K562 (cell line): ENCODE measurements at regions not wholly inside any gene's neighbourhood (a gene's known extent, or its start where the extent isn't known, plus 50 kb on each side); places are given as distances from the start of the nearest gene placed in this dataset.

Experiments used
- ATAC-seq: fragments of 200-7000 bp; cut with Tn5 transposase; 3 replicates; pipeline ENCODE4 v1.9.1; 2020; ENCODE audit warnings: moderate library complexity
- BruUV-seq: library from RNA; stranded (reverse); fragments of 400-500 nt; replicated peaks from 2 replicates; lab custom pipeline; 2021; lab: Mats Ljungman, UMichigan
- CTCF ChIA-PET: fragments of 300-600 bp; formaldehyde crosslinking; extraction: SDS; loops from one replicate; lab custom pipeline; 2021; ENCODE audit warnings: low intra/inter-chr PET ratio; lab: Yijun Ruan, JAX
- POLR2A ChIA-PET: fragments of 300-600, 350-650 bp; sonication (Branson Sonifier 250); formaldehyde crosslinking; extraction: SDS; loops from one replicate; lab custom pipeline; 2021; ENCODE audit warnings: antibody characterized with exemption, inconsistent platforms; lab: Yijun Ruan, JAX
- DNase-seq, 4 experiments: peaks; one replicate each; pipeline versions ENCODE4 v3.0.0 to v3.0.0-alpha.2; 2011 to 2018; ENCODE audit warnings: low spot score in 3 of 4, mixed read lengths in 3 of 4; ENCODE audit errors: extremely low read depth in 1 of 4
- FAIRE-seq: peaks from 2 replicates; lab custom pipeline; 2011; peaks lifted over from hg19 to GRCh38; lab: Jason Lieb, UNC
- H2AFZ ChIP-seq: 2 replicates; pipeline ENCODE4 v1.6.0; 2011; ENCODE audit warnings: low read depth, low read length, control low read depth, inconsistent platforms
- H3K27ac ChIP-seq: fragments of 200-600 bp; 3 replicates; pipeline ENCODE4 v1.8.0; 2011; ENCODE audit warnings: low read depth, mild to moderate bottlenecking, control low read depth, inconsistent platforms, low read length, moderate library complexity, mixed read lengths; ENCODE audit errors: extremely low read depth
- H3K27me3 ChIP-seq, 2 experiments: fragments of 300-600 bp in 1 of 2; 2 replicates in 1 of 2; 3 replicates in 1 of 2; pipeline versions ENCODE4 v1.6.0 to v1.8.0; 2011; ENCODE audit warnings: inconsistent platforms in 2 of 2, low read length in 2 of 2, mild to moderate bottlenecking in 1 of 2, mixed read lengths in 1 of 2, moderate library complexity in 1 of 2; ENCODE audit not compliant: control insufficient read depth in 2 of 2, insufficient read depth in 2 of 2
- H3K36me3 ChIP-seq: fragments of 300-600 bp; 3 replicates; pipeline ENCODE4 v1.8.0; 2011; ENCODE audit warnings: mild to moderate bottlenecking, low read length, inconsistent platforms; ENCODE audit not compliant: control insufficient read depth, insufficient read depth
- H3K4me1 ChIP-seq, 2 experiments: fragments of 200-600 bp in 1 of 2; replicated peaks in 1 of 2; 2 replicates in 1 of 2; 3 replicates in 1 of 2; pipeline versions ENCODE4 v1.5.1 to v1.8.0; 2011; ENCODE audit warnings: inconsistent platforms in 2 of 2, low read length in 2 of 2, mild to moderate bottlenecking in 1 of 2, mixed read lengths in 1 of 2, moderate library complexity in 1 of 2; ENCODE audit not compliant: control insufficient read depth in 2 of 2, insufficient read depth in 2 of 2
- H3K4me2 ChIP-seq: 2 replicates; pipeline ENCODE4 v1.6.1; 2011; ENCODE audit warnings: low read length, control low read depth, inconsistent platforms, mixed read lengths; ENCODE audit not compliant: insufficient read depth
- H3K4me3 ChIP-seq: fragments of 200-600 bp; sonication (generic), shearing (Covaris generic); 2 replicates; pipeline ENCODE4 v1.5.1; 2016; ENCODE audit warnings: control low read depth, inconsistent platforms
- H3K79me2 ChIP-seq: fragments of 200-600 bp; 3 replicates; pipeline ENCODE4 v1.8.0; 2011; ENCODE audit warnings: low read length, inconsistent platforms; ENCODE audit not compliant: control insufficient read depth, insufficient read depth
- H3K9ac ChIP-seq, 2 experiments: 2 replicates each; pipeline versions ENCODE4 v1.6.0 to v1.6.1; 2011; ENCODE audit warnings: low read depth in 2 of 2, low read length in 2 of 2, control low read depth in 1 of 2, inconsistent platforms in 1 of 2, mild to moderate bottlenecking in 1 of 2, mixed read lengths in 1 of 2; ENCODE audit not compliant: insufficient read depth in 1 of 2
- H3K9me1 ChIP-seq: one replicate; pipeline ENCODE4 v1.6.0; 2011; ENCODE audit warnings: inconsistent platforms, mild to moderate bottlenecking, low read length, moderate library complexity; ENCODE audit not compliant: control insufficient read depth, insufficient read depth
- H3K9me3 ChIP-seq: replicated peaks from 2 replicates; pipeline ENCODE4 v1.5.1; 2011; ENCODE audit warnings: low read depth, low read length, inconsistent platforms; ENCODE audit not compliant: control insufficient read depth, insufficient read depth
- H4K20me1 ChIP-seq: replicated peaks from 2 replicates; pipeline ENCODE4 v1.6.1; 2011; ENCODE audit warnings: low read length, inconsistent platforms, mixed read lengths; ENCODE audit not compliant: control insufficient read depth, insufficient read depth
- CTCFL ChIP-seq: IDR thresholded peaks from 2 replicates; pipeline ENCODE4 v1.6.1; 2011; ENCODE audit warnings: borderline replicate concordance, low read depth, mild to moderate bottlenecking, moderate library complexity, low read length; ENCODE audit not compliant: insufficient read depth, poor library complexity, severe bottlenecking
- E2F5 ChIP-seq: sonication (generic); formaldehyde crosslinking; IDR thresholded peaks from 2 replicates; pipeline ENCODE4 v1.8.0; 2022; ENCODE audit warnings: mild to moderate bottlenecking, missing genetic modification reagents
- ELK1 ChIP-seq: sonication (generic); formaldehyde crosslinking; IDR thresholded peaks from 2 replicates; pipeline ENCODE4 v1.8.1; 2022; ENCODE audit warnings: missing genetic modification reagents
- GABPA ChIP-seq: fragments of 200-800 bp; sonication (Bioruptor generic); conservative IDR thresholded peaks from 2 replicates; pipeline ENCODE4 v1.6.1; 2016; ENCODE audit warnings: low read depth, missing genetic modification characterization, missing compliant biosample characterization
- HCFC1 ChIP-seq: IDR thresholded peaks from 2 replicates; pipeline ENCODE4 v1.6.1; 2012; ENCODE audit warnings: low read depth, low read length, improper control_type of control experiment
- KDM5B ChIP-seq: fragments of 200-600 bp; sonication (generic); IDR thresholded peaks from 2 replicates; pipeline ENCODE4 v1.6.1; 2012; ENCODE audit warnings: low read depth, mild to moderate bottlenecking, moderate library complexity, low read length, control low read depth, inconsistent platforms; ENCODE audit not compliant: insufficient replicate concordance
- LARP7 ChIP-seq: fragments of 450-650 bp; IDR thresholded peaks from 2 replicates; pipeline ENCODE4 v1.6.1; 2016
- PCBP1 ChIP-seq: fragments of 200-400 bp; formaldehyde crosslinking; IDR thresholded peaks from 2 replicates; pipeline ENCODE4 v1.6.1; 2018; ENCODE audit warnings: mild to moderate bottlenecking, low read depth, low read length; ENCODE audit not compliant: poor library complexity, severe bottlenecking
- POLR2A ChIP-seq: fragments of 450-650 bp; conservative IDR thresholded peaks from 2 replicates; pipeline ENCODE4 v1.6.1; 2016
- ZBTB1 ChIP-seq: sonication (generic); formaldehyde crosslinking; IDR thresholded peaks from 2 replicates; pipeline ENCODE4 v1.8.1; 2023; ENCODE audit warnings: missing genetic modification reagents, low read depth, mild to moderate bottlenecking, borderline replicate concordance
- ZFP36 ChIP-seq: fragments of 150-350 bp; IDR thresholded peaks from 2 replicates; pipeline ENCODE4 v1.6.1; 2018; ENCODE audit warnings: low read length, low read depth; ENCODE audit not compliant: partially characterized antibody
- ZNF316 ChIP-seq: fragments of 450-650 bp; IDR thresholded peaks from 2 replicates; pipeline ENCODE4 v1.6.1; 2016
- ZNF445 ChIP-seq: fragments of 250-450 bp; sonication (Bioruptor Pico); IDR thresholded peaks from 2 replicates; pipeline ENCODE4 v1.4.0; 2020; ENCODE audit warnings: low read depth, mild to moderate bottlenecking, moderate library complexity
- ZNF449 ChIP-seq: fragments of 250-450 bp; sonication (Bioruptor Pico); IDR thresholded peaks from 2 replicates; pipeline ENCODE4 v1.8.0; 2022; ENCODE audit warnings: moderate library complexity, mild to moderate bottlenecking, inconsistent platforms
- ZNF511 ChIP-seq: sonication (generic); formaldehyde crosslinking; IDR thresholded peaks from 2 replicates; pipeline ENCODE4 v1.8.0; 2022; ENCODE audit warnings: mild to moderate bottlenecking, missing genetic modification reagents
- ZNF668 ChIP-seq: fragments of 250-450 bp; sonication (Bioruptor Pico); IDR thresholded peaks from 2 replicates; pipeline ENCODE4 v1.8.0; 2022; ENCODE audit warnings: mild to moderate bottlenecking, inconsistent platforms
- ZNF696 ChIP-seq: fragments of 250-450 bp; sonication (Bioruptor Pico); conservative IDR thresholded peaks from 2 replicates; pipeline ENCODE4 v1.4.0; 2020; ENCODE audit warnings: mild to moderate bottlenecking, moderate library complexity
- ZNF717 ChIP-seq: fragments of 250-450 bp; sonication (Bioruptor Pico); IDR thresholded peaks from 2 replicates; pipeline ENCODE4 v1.5.0; 2021
- WGBS: fragments of 100-300 bp; shearing (Covaris generic); methylation state at CpG from one replicate; pipeline ENCODE4 v1.1.6; 2016; ENCODE audit warnings: low coverage, mixed read lengths; ENCODE audit not compliant: insufficient coverage; ENCODE audit errors: missing lambda C conversion rate; 5-methylcytosine and 5-hydroxymethylcytosine counted together
- in situ Hi-C: fragments of 300-500 bp; cut with MboI; formaldehyde crosslinking; loops from 4 replicates; pipeline ENCODE4 v1.15.0; 2018; ENCODE audit warnings: inconsistent platforms, mixed read lengths
- intact Hi-C: fragments of 100-400 bp; cut with micrococcal nuclease; formaldehyde crosslinking; loops from 2 replicates; pipeline ENCODE4 v1.14.2; 2022

GRCh38 chr1:187645651-187646050 lies 816.9 kb downstream of the PLA2G4A start:
- no peak overlapping the region for H3K27ac ChIP-seq
- 0% methylated on average over 2 of the region's 2 CpGs for WGBS

More at GRCh38 chr1:187645651-187646050, 816.9 kb downstream of the PLA2G4A start:
- H3K4me3 ChIP-seq: no peak overlapping the region
- intact Hi-C loops: no loop called here
- FAIRE-seq (no peak), DNase-seq (no peak), ATAC-seq (no peak)
- no TSS peak for BruUV-seq
- no peaks in the 10 kb centered on the region for H3K4me1 ChIP-seq
- in situ Hi-C loops: no loop called here
- no peaks in the 10 kb centered on the region for H3K9me1 ChIP-seq
- H2AFZ ChIP-seq: no peak overlapping the region
- no peak overlapping the region for H3K4me2 ChIP-seq
- H4K20me1 ChIP-seq: no peaks in the 10 kb centered on the region
- POLR2A ChIA-PET: no interaction called here
- H3K9ac ChIP-seq: no peak overlapping the region
- CTCF ChIA-PET: no interaction called here
- no peaks in the 10 kb centered on the region for H3K27me3 ChIP-seq
- H3K9me3 ChIP-seq: no peaks in the 10 kb centered on the region
- TF ChIP-seq ELK1 (CRISPR knock-in tag) (no peak), ZNF717 (CRISPR knock-in tag) (no peak), ZNF511 (CRISPR knock-in tag) (no peak), E2F5 (CRISPR knock-in tag) (no peak), LARP7 (no peak), ZNF316 (no peak), ZBTB1 (CRISPR knock-in tag) (no peak), GABPA (tag) (no peak), KDM5B (no peak), HCFC1 (no peak), ZNF445 (CRISPR knock-in tag) (no peak), PCBP1 (no peak), ZNF668 (CRISPR knock-in tag) (no peak), CTCFL (no peak), ZNF449 (no peak), ZFP36 (no peak), POLR2A (no peak), ZNF696 (CRISPR knock-in tag) (no peak)
- H3K79me2 ChIP-seq: no peaks in the 10 kb centered on the region
- no peaks in the 10 kb centered on the region for H3K36me3 ChIP-seq
